DOHH2 (cell line): ENCODE measurements at regions not wholly inside any gene's neighbourhood (a gene's known extent, or its start where the extent isn't known, plus 50 kb on each side); places are given as distances from the start of the nearest gene placed in this dataset.

ENCODE experiments used
- EZH2phosphoT487 ChIP-seq: fragments of 200-600 bp; sonication (generic); IDR thresholded peaks from 2 replicates; pipeline ENCODE4 v1.6.1; 2017; ENCODE audit warnings: borderline replicate concordance, mild to moderate bottlenecking, antibody characterized with exemption, low read length, moderate library complexity, mixed read lengths
- TF ChIP-seq, protein P1 (sequence below): fragments of 200-600 bp; sonication (generic); IDR thresholded peaks from one replicate; pipeline ENCODE4 v1.5.1; 2014; ENCODE audit warnings: antibody characterized with exemption, mild to moderate bottlenecking, low read depth, low read length; ENCODE audit not compliant: poor library complexity, severe bottlenecking

DNA sequence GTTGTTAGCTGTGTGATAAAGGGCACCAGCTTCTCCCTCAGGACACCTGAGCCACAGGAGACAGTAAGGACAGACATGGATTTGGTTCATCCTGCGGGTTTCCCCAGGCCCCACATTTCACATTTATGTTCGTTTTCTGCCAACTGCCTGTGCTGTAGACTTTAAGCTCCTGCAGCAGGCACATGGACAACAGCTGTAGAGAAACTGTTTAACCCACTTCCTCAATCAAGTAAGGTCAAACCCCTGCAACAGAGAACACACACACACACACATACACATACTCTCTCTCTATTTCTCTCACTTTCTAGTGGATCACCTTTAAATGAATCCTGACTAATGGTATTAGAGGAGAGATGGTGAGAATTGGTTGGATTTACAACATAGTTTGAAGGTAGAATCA lies 90.7 kb downstream of the C11orf87 start:
- TF ChIP-seq, protein P1, sequence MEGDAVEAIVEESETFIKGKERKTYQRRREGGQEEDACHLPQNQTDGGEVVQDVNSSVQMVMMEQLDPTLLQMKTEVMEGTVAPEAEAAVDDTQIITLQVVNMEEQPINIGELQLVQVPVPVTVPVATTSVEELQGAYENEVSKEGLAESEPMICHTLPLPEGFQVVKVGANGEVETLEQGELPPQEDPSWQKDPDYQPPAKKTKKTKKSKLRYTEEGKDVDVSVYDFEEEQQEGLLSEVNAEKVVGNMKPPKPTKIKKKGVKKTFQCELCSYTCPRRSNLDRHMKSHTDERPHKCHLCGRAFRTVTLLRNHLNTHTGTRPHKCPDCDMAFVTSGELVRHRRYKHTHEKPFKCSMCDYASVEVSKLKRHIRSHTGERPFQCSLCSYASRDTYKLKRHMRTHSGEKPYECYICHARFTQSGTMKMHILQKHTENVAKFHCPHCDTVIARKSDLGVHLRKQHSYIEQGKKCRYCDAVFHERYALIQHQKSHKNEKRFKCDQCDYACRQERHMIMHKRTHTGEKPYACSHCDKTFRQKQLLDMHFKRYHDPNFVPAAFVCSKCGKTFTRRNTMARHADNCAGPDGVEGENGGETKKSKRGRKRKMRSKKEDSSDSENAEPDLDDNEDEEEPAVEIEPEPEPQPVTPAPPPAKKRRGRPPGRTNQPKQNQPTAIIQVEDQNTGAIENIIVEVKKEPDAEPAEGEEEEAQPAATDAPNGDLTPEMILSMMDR, result no peak
- TF ChIP-seq EZH2phosphoT487, result no peak
